GM12874 (cell line): ENCODE measurements at regions not wholly inside any gene's neighbourhood (a gene's known extent, or its start where the extent isn't known, plus 50 kb on each side); places are given as distances from the start of the nearest gene placed in this dataset.

Source experiments
- TF ChIP-seq, protein P1 (sequence below): IDR thresholded peaks from 2 replicates; pipeline ENCODE4 v1.5.1; 2011; ENCODE audit warnings: low read depth, mild to moderate bottlenecking, control low read depth, low read length, moderate library complexity; ENCODE audit not compliant: insufficient read depth

GRCh38 chr9:93900971-93901861 is 53.9 kb downstream of the BARX1 start:
- TF ChIP-seq, protein P1, sequence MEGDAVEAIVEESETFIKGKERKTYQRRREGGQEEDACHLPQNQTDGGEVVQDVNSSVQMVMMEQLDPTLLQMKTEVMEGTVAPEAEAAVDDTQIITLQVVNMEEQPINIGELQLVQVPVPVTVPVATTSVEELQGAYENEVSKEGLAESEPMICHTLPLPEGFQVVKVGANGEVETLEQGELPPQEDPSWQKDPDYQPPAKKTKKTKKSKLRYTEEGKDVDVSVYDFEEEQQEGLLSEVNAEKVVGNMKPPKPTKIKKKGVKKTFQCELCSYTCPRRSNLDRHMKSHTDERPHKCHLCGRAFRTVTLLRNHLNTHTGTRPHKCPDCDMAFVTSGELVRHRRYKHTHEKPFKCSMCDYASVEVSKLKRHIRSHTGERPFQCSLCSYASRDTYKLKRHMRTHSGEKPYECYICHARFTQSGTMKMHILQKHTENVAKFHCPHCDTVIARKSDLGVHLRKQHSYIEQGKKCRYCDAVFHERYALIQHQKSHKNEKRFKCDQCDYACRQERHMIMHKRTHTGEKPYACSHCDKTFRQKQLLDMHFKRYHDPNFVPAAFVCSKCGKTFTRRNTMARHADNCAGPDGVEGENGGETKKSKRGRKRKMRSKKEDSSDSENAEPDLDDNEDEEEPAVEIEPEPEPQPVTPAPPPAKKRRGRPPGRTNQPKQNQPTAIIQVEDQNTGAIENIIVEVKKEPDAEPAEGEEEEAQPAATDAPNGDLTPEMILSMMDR = no peak

GRCh38 chr9:93900436-93900819 is 54.7 kb downstream of the BARX1 start:
- TF ChIP-seq, protein P1 = no peak

- TF ChIP-seq, protein P1 = no peak
Observed at GRCh38 chr9:93899609-93900435, 55.3 kb downstream of the BARX1 start.

GRCh38 chr9:93898502-93899426 is 56.4 kb downstream of the BARX1 start:
- TF ChIP-seq, protein P1 = no peak

DNA sequence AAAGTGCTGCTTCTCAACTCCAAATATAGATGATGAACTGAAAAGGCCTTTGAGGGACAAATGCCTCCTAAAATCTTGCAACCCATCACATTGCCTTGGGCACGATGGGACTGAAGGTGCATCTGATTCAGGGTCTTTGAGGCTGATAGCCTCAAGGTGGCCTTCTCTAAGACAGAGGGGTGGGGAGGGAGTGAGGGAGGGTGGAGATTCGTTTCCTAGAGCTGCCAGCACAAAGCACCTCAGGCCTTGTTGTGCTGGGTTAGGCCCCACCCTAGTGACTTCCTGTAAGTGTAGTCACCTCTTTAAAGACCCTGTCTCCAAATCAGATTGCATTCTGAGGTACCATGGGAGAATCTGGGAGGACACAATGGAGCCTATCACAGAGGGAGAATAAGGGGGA is 57.1 kb downstream of the BARX1 start:
- TF ChIP-seq, protein P1 = no peak

DNA sequence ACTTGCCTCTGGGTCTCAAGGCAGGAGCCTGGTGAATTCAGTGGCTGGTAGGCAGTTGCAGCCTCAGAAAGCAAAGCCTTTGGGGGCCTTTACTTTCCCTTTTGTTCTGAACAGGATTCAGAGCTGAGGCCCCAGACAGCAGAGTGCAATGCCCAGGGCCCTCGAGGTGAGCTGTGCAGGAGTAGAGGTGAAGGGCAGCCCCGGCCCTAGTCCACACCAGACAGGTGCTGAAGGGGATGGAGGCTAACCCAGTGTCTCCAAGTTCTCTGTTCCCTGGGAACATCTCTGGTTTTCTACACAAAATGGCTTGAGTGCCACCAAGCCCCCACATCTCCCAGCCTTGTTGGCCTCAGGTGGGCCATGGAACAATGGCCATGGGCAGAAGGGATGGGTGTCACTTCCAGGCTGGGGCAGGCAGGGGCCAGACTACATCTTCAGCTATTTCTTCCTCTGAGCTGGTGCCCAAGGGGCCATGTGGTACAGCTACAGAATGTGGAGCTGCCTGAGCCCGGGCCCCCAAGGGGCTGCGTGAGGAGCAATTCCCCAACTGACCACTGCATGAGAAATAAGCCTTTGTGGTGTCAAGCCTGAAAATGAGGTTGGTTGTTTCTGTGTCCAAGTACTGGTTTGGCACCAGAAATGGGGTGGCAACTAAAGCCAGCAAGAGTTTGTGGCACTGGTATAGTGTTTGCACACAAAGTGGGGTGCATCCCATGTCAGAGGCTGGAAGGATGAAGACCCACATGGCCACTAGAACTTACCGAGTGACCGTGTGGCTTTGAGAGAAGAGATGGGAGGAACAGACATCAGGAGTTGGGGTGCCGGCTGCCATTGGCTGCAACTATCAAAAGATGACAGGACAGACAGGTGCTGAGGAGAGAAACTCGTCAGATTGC is 57.8 kb downstream of the BARX1 start:
- TF ChIP-seq, protein P1 = no peak
